SU-DHL-6 (cell line): ENCODE measurements at regions not wholly inside any gene's neighbourhood (a gene's known extent, or its start where the extent isn't known, plus 50 kb on each side); places are given as distances from the start of the nearest gene placed in this dataset.
"Not testable (repeated sequence)": the region's sequence is repeated elsewhere in the genome, so short reads cannot be mapped to it uniquely, and the experiment has no call there.

Source experiments
- EZH2phosphoT487 ChIP-seq: fragments of 200-600 bp; sonication (generic), shearing (Covaris generic); conservative IDR thresholded peaks from 2 replicates; pipeline ENCODE4 v1.6.1; 2018; ENCODE audit warnings: mild to moderate bottlenecking, antibody characterized with exemption, low read length, moderate library complexity, mixed read lengths
- TF ChIP-seq, protein P1 (sequence below): fragments of 200-600 bp; sonication (generic); IDR thresholded peaks from one replicate; pipeline ENCODE4 v1.5.1; 2017; ENCODE audit warnings: antibody characterized with exemption, mild to moderate bottlenecking, low read length, moderate library complexity; ENCODE audit not compliant: insufficient read depth, poor library complexity, severe bottlenecking

DNA sequence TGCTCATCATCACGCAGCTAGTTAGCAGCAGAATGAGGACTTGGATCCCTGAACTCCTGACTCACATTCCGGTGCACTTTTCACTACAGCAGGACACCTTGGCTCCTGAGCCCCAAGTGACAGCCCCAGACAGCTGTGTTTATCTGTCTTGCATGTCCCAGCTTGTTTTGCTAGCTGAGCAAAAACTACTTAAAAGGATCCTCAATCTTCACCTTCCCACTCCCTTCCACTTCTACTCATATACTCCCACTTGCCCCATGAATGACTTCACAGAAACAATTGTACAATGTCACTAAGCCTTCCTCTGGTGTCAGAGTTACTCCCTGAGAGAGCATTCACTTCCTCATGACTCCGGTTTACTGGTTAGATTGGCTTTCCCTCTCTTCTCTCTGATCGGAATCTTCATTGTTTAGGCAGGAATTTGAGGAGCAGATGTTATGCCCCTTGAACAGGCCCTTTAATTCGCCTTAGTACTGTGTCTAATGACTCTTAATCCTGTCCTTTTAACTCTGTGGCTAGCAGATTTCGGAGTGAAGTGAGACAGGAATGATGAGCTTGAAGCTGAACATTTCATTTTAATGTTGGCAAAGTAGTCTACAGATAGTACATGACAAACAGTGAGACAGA is 587.2 kb upstream of the CHD1 start:
- TF ChIP-seq, protein P1, sequence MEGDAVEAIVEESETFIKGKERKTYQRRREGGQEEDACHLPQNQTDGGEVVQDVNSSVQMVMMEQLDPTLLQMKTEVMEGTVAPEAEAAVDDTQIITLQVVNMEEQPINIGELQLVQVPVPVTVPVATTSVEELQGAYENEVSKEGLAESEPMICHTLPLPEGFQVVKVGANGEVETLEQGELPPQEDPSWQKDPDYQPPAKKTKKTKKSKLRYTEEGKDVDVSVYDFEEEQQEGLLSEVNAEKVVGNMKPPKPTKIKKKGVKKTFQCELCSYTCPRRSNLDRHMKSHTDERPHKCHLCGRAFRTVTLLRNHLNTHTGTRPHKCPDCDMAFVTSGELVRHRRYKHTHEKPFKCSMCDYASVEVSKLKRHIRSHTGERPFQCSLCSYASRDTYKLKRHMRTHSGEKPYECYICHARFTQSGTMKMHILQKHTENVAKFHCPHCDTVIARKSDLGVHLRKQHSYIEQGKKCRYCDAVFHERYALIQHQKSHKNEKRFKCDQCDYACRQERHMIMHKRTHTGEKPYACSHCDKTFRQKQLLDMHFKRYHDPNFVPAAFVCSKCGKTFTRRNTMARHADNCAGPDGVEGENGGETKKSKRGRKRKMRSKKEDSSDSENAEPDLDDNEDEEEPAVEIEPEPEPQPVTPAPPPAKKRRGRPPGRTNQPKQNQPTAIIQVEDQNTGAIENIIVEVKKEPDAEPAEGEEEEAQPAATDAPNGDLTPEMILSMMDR, result not testable (repeated sequence)
- not testable (repeated sequence) for TF ChIP-seq EZH2phosphoT487
